Tibial nerve (tissue), 4 donors: ENCODE measurements at regions not wholly inside any gene's neighbourhood (a gene's known extent, or its start where the extent isn't known, plus 50 kb on each side); places are given as distances from the start of the nearest gene placed in this dataset.

Experiments used
- CTCF ChIP-seq, 5 experiments: fragments of 200-600 bp in 3 of 5; fragments of 450-650 bp in 2 of 5; sonication (generic) in 3 of 5; IDR thresholded peaks; one replicate each; pipeline ENCODE4 v1.5.1; 2016 to 2019; ENCODE audit warnings: antibody characterized with exemption in 5 of 5, mild to moderate bottlenecking in 3 of 5, moderate library complexity in 2 of 5
- EP300 ChIP-seq, 2 donors: sonication (generic); formaldehyde crosslinking; IDR thresholded peaks; one replicate each; pipeline ENCODE4 v1.6.1; 2017; ENCODE audit warnings: antibody characterized with exemption in 2 of 2, mild to moderate bottlenecking in 1 of 2
- POLR2A ChIP-seq, 2 donors: fragments of 450-650 bp; IDR thresholded peaks; one replicate each; pipeline ENCODE4 v1.6.1; 2017; ENCODE audit warnings: antibody characterized with exemption in 2 of 2, mild to moderate bottlenecking in 2 of 2, moderate library complexity in 2 of 2

- no peak for TF ChIP-seq CTCF (IDR thresholded peaks at IDR 0.05)
- TF ChIP-seq EP300 (IDR thresholded peaks at IDR 0.05) = no peak
- no peak for TF ChIP-seq POLR2A (IDR thresholded peaks at IDR 0.05)
These were observed 166.7 kb upstream of the PARP11 start for GRCh38 chr12:4039931-4040330.
